A549 (cell line): ENCODE measurements at regions not wholly inside any gene's neighbourhood (a gene's known extent, or its start where the extent isn't known, plus 50 kb on each side); places are given as distances from the start of the nearest gene placed in this dataset.

ENCODE experiments used
- ATAC-seq, 2 experiments: fragments of 200-7000 bp in 1 of 2; fragments of >200 bp in 1 of 2; cut with Nextera tagmentation in 1 of 2; cut with Tn5 transposase in 1 of 2; 3 replicates each; pipeline versions ENCODE4 v1.8.0 to v1.9.1; 2018 to 2020; ENCODE audit warnings: mild to moderate bottlenecking in 1 of 2, moderate library complexity in 1 of 2
- CTCF ChIA-PET: fragments of 300-600 bp; sonication (Branson Sonifier 250); formaldehyde crosslinking; extraction: SDS; loops from one replicate; lab custom pipeline; 2021; ENCODE audit warnings: antibody characterized with exemption, inconsistent platforms; lab: Yijun Ruan, JAX
- POLR2A ChIA-PET: fragments of 350-600 bp; formaldehyde crosslinking; extraction: SDS; loops from one replicate; lab custom pipeline; 2021; ENCODE audit warnings: antibody characterized with exemption, inconsistent platforms; lab: Yijun Ruan, JAX
- DNase-seq, 2 experiments: peaks; one replicate each; pipeline versions ENCODE4 v3.0.0 to v3.0.0-alpha.2; 2011 to 2016; ENCODE audit warnings: low read depth in 1 of 2, low spot score in 1 of 2
- FAIRE-seq: peaks from 2 replicates; lab custom pipeline; 2011; peaks lifted over from hg19 to GRCh38; lab: Jason Lieb, UNC
- H3K27ac ChIP-seq, 2 experiments: fragments of >200 bp; sonication (Bioruptor Twin); formaldehyde crosslinking; 3 replicates each; pipeline ENCODE4 v1.5.1; 2016 to 2017
- H3K4me1 ChIP-seq: fragments of >200 bp; sonication (Bioruptor Twin); formaldehyde crosslinking; 3 replicates; pipeline ENCODE4 v1.6.1; 2016
- H3K4me2 ChIP-seq: fragments of >200 bp; sonication (Bioruptor Twin); formaldehyde crosslinking; 3 replicates; pipeline ENCODE4 v1.6.1; 2016
- H3K4me3 ChIP-seq: fragments of >200 bp; sonication (Bioruptor Twin); formaldehyde crosslinking; 3 replicates; pipeline ENCODE4 v1.5.1; 2016
- H3K9me3 ChIP-seq: fragments of >200 bp; sonication (Bioruptor Twin); formaldehyde crosslinking; 3 replicates; pipeline ENCODE4 v1.6.1; 2016
- ATOH8 ChIP-seq: fragments of 250-450 bp; sonication (Bioruptor Pico); IDR thresholded peaks from 2 replicates; pipeline ENCODE4 v1.5.0; 2020; ENCODE audit warnings: low read depth, mild to moderate bottlenecking, moderate library complexity
- BHLHE40 ChIP-seq: IDR thresholded peaks from 2 replicates; pipeline ENCODE4 v1.6.1; 2012; ENCODE audit warnings: low read depth, low read length, inconsistent platforms
- CBX8 ChIP-seq: fragments of 200-600 bp; sonication (generic); IDR thresholded peaks from 2 replicates; pipeline ENCODE4 v1.6.1; 2016
- CHD4 ChIP-seq: fragments of 200-600 bp; sonication (generic); IDR thresholded peaks from 2 replicates; pipeline ENCODE4 v1.6.1; 2016; ENCODE audit warnings: antibody characterized with exemption, mild to moderate bottlenecking, borderline replicate concordance
- CTCF ChIP-seq: fragments of >200 bp; sonication (Bioruptor Twin); formaldehyde crosslinking; IDR thresholded peaks from 3 replicates; pipeline ENCODE4 v1.5.1; 2016
- EHF ChIP-seq: fragments of 250-450 bp; sonication (Bioruptor Pico); IDR thresholded peaks from 2 replicates; pipeline ENCODE4 v1.5.0; 2020; ENCODE audit warnings: mild to moderate bottlenecking
- EHMT2 ChIP-seq: fragments of 200-600 bp; sonication (generic); IDR thresholded peaks from 2 replicates; pipeline ENCODE4 v1.6.1; 2016; ENCODE audit warnings: antibody characterized with exemption, low read depth, mild to moderate bottlenecking, moderate library complexity
- ELK1 ChIP-seq: fragments of 150-350 bp; IDR thresholded peaks from 2 replicates; pipeline ENCODE4 v1.6.1; 2014; ENCODE audit warnings: low read depth, mild to moderate bottlenecking, low read length
- EP300 ChIP-seq, 2 experiments: fragments of >200 bp; sonication (Bioruptor Twin); formaldehyde crosslinking; IDR thresholded peaks; 2 replicates in 1 of 2; 3 replicates in 1 of 2; pipeline ENCODE4 v1.6.1; 2016 to 2017
- FOSB ChIP-seq: fragments of 250-450 bp; sonication (Bioruptor Pico); IDR thresholded peaks from 2 replicates; pipeline ENCODE4 v1.5.0; 2020; ENCODE audit warnings: mild to moderate bottlenecking, moderate library complexity
- FOSL2 ChIP-seq, 2 experiments: fragments of 450-650 bp in 1 of 2; fragments of >200 bp in 1 of 2; sonication (Bioruptor Twin) in 1 of 2; formaldehyde crosslinking; IDR thresholded peaks; 2 replicates each; pipeline versions ENCODE4 v1.5.0 to v1.6.1; 2016 to 2020; ENCODE audit warnings: mild to moderate bottlenecking in 1 of 2, moderate library complexity in 1 of 2
- FOXS1 ChIP-seq: fragments of 250-450 bp; sonication (Bioruptor Pico); IDR thresholded peaks from 2 replicates; pipeline ENCODE4 v1.5.0; 2020; ENCODE audit warnings: mild to moderate bottlenecking, moderate library complexity
- GATA3 ChIP-seq: IDR thresholded peaks from 2 replicates; pipeline ENCODE4 v1.6.1; 2012; ENCODE audit warnings: borderline replicate concordance
- HDAC2 ChIP-seq: fragments of 200-600 bp; sonication (generic); IDR thresholded peaks from 2 replicates; pipeline ENCODE4 v1.6.1; 2016
- HEYL ChIP-seq: fragments of 250-450 bp; sonication (Bioruptor Pico); IDR thresholded peaks from 2 replicates; pipeline ENCODE4 v1.8.0; 2021; ENCODE audit warnings: mild to moderate bottlenecking, moderate library complexity
- JUN ChIP-seq, 2 experiments: fragments of >200 bp; sonication (Bioruptor Twin); formaldehyde crosslinking; IDR thresholded peaks; 2 replicates in 1 of 2; 3 replicates in 1 of 2; pipeline ENCODE4 v1.6.1; 2016 to 2017
- KDM1A ChIP-seq: fragments of 200-600 bp; sonication (generic); IDR thresholded peaks from 2 replicates; pipeline ENCODE4 v1.6.1; 2016; ENCODE audit warnings: low read depth, mild to moderate bottlenecking
- KDM5A ChIP-seq: fragments of 200-600 bp; sonication (generic); IDR thresholded peaks from 2 replicates; pipeline ENCODE4 v1.6.1; 2016; ENCODE audit warnings: antibody characterized with exemption, mild to moderate bottlenecking
- MAFK ChIP-seq: fragments of 450-650 bp; IDR thresholded peaks from 2 replicates; pipeline ENCODE4 v1.6.1; 2014; ENCODE audit not compliant: partially characterized antibody
- NFE2L2 ChIP-seq: fragments of 150-350 bp; conservative IDR thresholded peaks from 2 replicates; pipeline ENCODE4 v1.6.1; 2014; ENCODE audit warnings: low read length
- PBX3 ChIP-seq: IDR thresholded peaks from 2 replicates; pipeline ENCODE4 v1.6.1; 2012
- POLR2A ChIP-seq: IDR thresholded peaks from 2 replicates; pipeline ENCODE4 v1.6.1; 2012; ENCODE audit warnings: mild to moderate bottlenecking, low read length
- RCOR1 ChIP-seq: fragments of 150-350 bp; IDR thresholded peaks from 2 replicates; pipeline ENCODE4 v1.6.1; 2014; ENCODE audit warnings: antibody characterized with exemption, low read length, low read depth
- RFX5 ChIP-seq: fragments of 450-650 bp; IDR thresholded peaks from 2 replicates; pipeline ENCODE4 v1.7.1; 2014; ENCODE audit warnings: antibody characterized with exemption, mild to moderate bottlenecking, moderate library complexity
- SMC3 ChIP-seq: fragments of >200 bp; sonication (Bioruptor Twin); formaldehyde crosslinking; IDR thresholded peaks from 3 replicates; pipeline ENCODE4 v1.6.1; 2018; ENCODE audit warnings: inconsistent platforms
- TP53 ChIP-seq: fragments of 250-450 bp; sonication (Bioruptor Pico); IDR thresholded peaks from 2 replicates; pipeline ENCODE4 v1.5.0; 2021; ENCODE audit warnings: mild to moderate bottlenecking, moderate library complexity
- ZC3H11A ChIP-seq: fragments of 450-650 bp; IDR thresholded peaks from 2 replicates; pipeline ENCODE4 v1.6.1; 2014; ENCODE audit warnings: antibody characterized with exemption, mild to moderate bottlenecking
- ZFP36 ChIP-seq: fragments of 450-650 bp; IDR thresholded peaks from 2 replicates; pipeline ENCODE4 v1.6.1; 2014; ENCODE audit warnings: borderline replicate concordance; ENCODE audit not compliant: partially characterized antibody
- ZSCAN20 ChIP-seq: fragments of 250-450 bp; sonication (Bioruptor Pico); IDR thresholded peaks from 2 replicates; pipeline ENCODE4 v1.8.0; 2022; ENCODE audit warnings: mild to moderate bottlenecking, moderate library complexity
- WGBS: methylation state at CpG from one replicate; pipeline ENCODE4 v1.1.6; 2017; ENCODE audit errors: missing lambda C conversion rate; 5-methylcytosine and 5-hydroxymethylcytosine counted together

- no peak for FAIRE-seq
- Histone ChIP-seq H3K27ac (no peak overlapping the region), H3K4me3 (no peak overlapping the region), H3K9me3 (no peaks in the 10 kb centered on the region)
- ChIA-PET CTCF (no interaction called here), POLR2A (no interaction called here)
- TF ChIP-seq ZFP36 (no peak), BHLHE40 (no peak), CTCF (no peak), FOXS1 (no peak), KDM1A (no peak), GATA3 (no peak), MAFK (no peak), SMC3 (no peak), TP53 (CRISPR knock-in tag) (no peak), ZC3H11A (no peak), FOSL2 (IDR thresholded peaks at IDR 0.05) (no peak), FOSL2 (CRISPR knock-in tag; IDR thresholded peaks at IDR 0.05) (no peak), ELK1 (no peak), EHMT2 (no peak)
- TF ChIP-seq, all 56 proteins: peak for 0
- no peak overlapping the region for H3K4me2 ChIP-seq
- ATAC-seq (no peak), DNase-seq (no peak)
- no peaks in the 10 kb centered on the region for H3K4me1 ChIP-seq
- 42% methylated on average over 1 of the region's 1 CpG for WGBS
These were observed 833.4 kb upstream of the ADGRL4 start for GRCh38 chr1:79839882-79840281.

- ATAC-seq (no peak), DNase-seq (no peak), FAIRE-seq (no peak)
- ChIA-PET POLR2A (no interaction called here), CTCF (no interaction called here)
- no peak overlapping the region for H3K27ac ChIP-seq
- WGBS = 45% methylated on average over 2 of the region's 2 CpGs
- H3K4me2 ChIP-seq = no peak overlapping the region
- TF ChIP-seq EHMT2 = no peak
- no peak for TF ChIP-seq EP300 (IDR thresholded peaks at IDR 0.05)
- TF ChIP-seq CBX8 = no peak
- no peak for TF ChIP-seq ATOH8 (CRISPR knock-in tag)
- TF ChIP-seq RFX5 = no peak
- no peak for TF ChIP-seq HEYL (CRISPR knock-in tag)
- no peak for TF ChIP-seq JUN (IDR thresholded peaks at IDR 0.05)
- TF ChIP-seq HDAC2 = no peak
- TF ChIP-seq BHLHE40 = no peak
- TF ChIP-seq CHD4 = no peak
- TF ChIP-seq CTCF = no peak
- TF ChIP-seq PBX3 = no peak
- no peak for TF ChIP-seq ZSCAN20 (CRISPR knock-in tag)
- TF ChIP-seq KDM5A = no peak
- TF ChIP-seq POLR2A = no peak
- TF ChIP-seq NFE2L2 = no peak
- no peak for TF ChIP-seq EHF
- no peak for TF ChIP-seq FOSB (CRISPR knock-in tag)
- TF ChIP-seq RCOR1 = no peak
- no peaks in the 10 kb centered on the region for H3K9me3 ChIP-seq
- H3K4me3 ChIP-seq = no peak overlapping the region
- no peaks in the 10 kb centered on the region for H3K4me1 ChIP-seq
These were observed 820.9 kb upstream of the ADGRL4 start for GRCh38 chr1:79827446-79827845.
